IMR-90 (cell line): ENCODE measurements at regions not wholly inside any gene's neighbourhood (a gene's known extent, or its start where the extent isn't known, plus 50 kb on each side); places are given as distances from the start of the nearest gene placed in this dataset.
A peak's percentile ranks its signal among the peaks of the same experiment; 100 is the strongest.

Experiments used
- ATAC-seq: fragments of 200-7000 bp; cut with Tn5 transposase; 2 replicates; pipeline ENCODE4 v1.9.1; 2020; ENCODE audit warnings: low read depth, mild to moderate bottlenecking, moderate library complexity
- BruUV-seq: library from RNA; stranded (reverse); fragments of 400-500 nt; replicated peaks from 2 replicates; lab custom pipeline; 2021; lab: Mats Ljungman, UMichigan
- CTCF ChIA-PET: fragments of 300-600 bp; formaldehyde crosslinking; extraction: SDS; loops from one replicate; lab custom pipeline; 2021; ENCODE audit warnings: antibody characterized with exemption; lab: Yijun Ruan, JAX
- POLR2A ChIA-PET: fragments of 300-600 bp; sonication (Branson Sonifier 250); formaldehyde crosslinking; loops from one replicate; lab custom pipeline; 2022; ENCODE audit warnings: antibody characterized with exemption; ENCODE audit not compliant: unreplicated experiment; lab: Charles Lee
- DNase-seq: peaks from one replicate; pipeline ENCODE4 v3.0.0; 2013
- H2AFZ ChIP-seq: replicated peaks from 2 replicates; pipeline ENCODE3; 2013; ENCODE audit warnings: low read length, mild to moderate bottlenecking; ENCODE audit not compliant: poor library complexity
- H2AK5ac ChIP-seq: 2 replicates; pipeline ENCODE4 v1.6.1; 2013; ENCODE audit warnings: low read depth, low read length, inconsistent platforms
- H2AK9ac ChIP-seq: replicated peaks from 2 replicates; pipeline ENCODE3; 2013; ENCODE audit warnings: mild to moderate bottlenecking, low read depth, low read length, moderate library complexity; ENCODE audit not compliant: poor library complexity
- H2BK120ac ChIP-seq: 2 replicates; pipeline ENCODE4 v1.6.1; 2013; ENCODE audit warnings: low read depth, low read length, inconsistent platforms
- H2BK15ac ChIP-seq: 3 replicates; pipeline ENCODE4 v1.6.1; 2013; ENCODE audit warnings: low read depth, low read length, inconsistent platforms
- H2BK20ac ChIP-seq: 2 replicates; pipeline ENCODE4 v1.6.1; 2013; ENCODE audit warnings: low read depth, mild to moderate bottlenecking, inconsistent platforms, low read length, moderate library complexity
- H2BK5ac ChIP-seq: 2 replicates; pipeline ENCODE4 v1.6.1; 2013; ENCODE audit warnings: mild to moderate bottlenecking, low read depth, low read length, inconsistent platforms; ENCODE audit not compliant: poor library complexity, severe bottlenecking
- H3K14ac ChIP-seq: replicated peaks from 2 replicates; pipeline ENCODE4 v1.6.1; 2013; ENCODE audit warnings: low read depth, low read length, inconsistent platforms
- H3K18ac ChIP-seq: 2 replicates; pipeline ENCODE4 v1.6.1; 2013; ENCODE audit warnings: low read depth, low read length, control low read depth
- H3K23ac ChIP-seq: 2 replicates; pipeline ENCODE4 v1.6.1; 2013; ENCODE audit warnings: low read depth, low read length, inconsistent platforms
- H3K27ac ChIP-seq: 2 replicates; pipeline ENCODE4 v1.5.1; 2013; ENCODE audit warnings: mild to moderate bottlenecking, control low read depth, low read length; ENCODE audit not compliant: insufficient read depth
- H3K27me3 ChIP-seq: 2 replicates; pipeline ENCODE4 v1.6.1; 2013; ENCODE audit warnings: low read length; ENCODE audit not compliant: control insufficient read depth, insufficient read depth
- H3K36me3 ChIP-seq: 2 replicates; pipeline ENCODE4 v1.6.1; 2013; ENCODE audit warnings: low read length, mixed read lengths; ENCODE audit not compliant: control insufficient read depth, insufficient read depth
- H3K4ac ChIP-seq: 2 replicates; pipeline ENCODE4 v1.6.1; 2013; ENCODE audit warnings: low read depth, low read length, inconsistent platforms
- H3K4me1 ChIP-seq: 2 replicates; pipeline ENCODE4 v1.6.1; 2013; ENCODE audit warnings: low read length, mixed read lengths; ENCODE audit not compliant: control insufficient read depth, insufficient read depth
- H3K4me2 ChIP-seq: 2 replicates; pipeline ENCODE4 v1.6.1; 2013; ENCODE audit warnings: low read depth, mild to moderate bottlenecking, control low read depth, low read length, moderate library complexity
- H3K4me3 ChIP-seq: 2 replicates; pipeline ENCODE4 v1.5.1; 2013; ENCODE audit warnings: low read depth, mild to moderate bottlenecking, control low read depth, low read length, moderate library complexity; ENCODE audit not compliant: insufficient read depth
- H3K56ac ChIP-seq: 2 replicates; pipeline ENCODE4 v1.6.1; 2013; ENCODE audit warnings: low read length, inconsistent platforms; ENCODE audit not compliant: insufficient read depth; ENCODE audit errors: extremely low read depth
- H3K79me1 ChIP-seq, 2 experiments: 2 replicates each; pipeline ENCODE4 v1.6.1; 2013; ENCODE audit warnings: low read length in 2 of 2, inconsistent platforms in 1 of 2, low read depth in 1 of 2
- H3K9ac ChIP-seq: 2 replicates; pipeline ENCODE4 v1.6.1; 2013; ENCODE audit warnings: low read depth, low read length, control low read depth
- H3K9me1 ChIP-seq: 2 replicates; pipeline ENCODE4 v1.6.1; 2013; ENCODE audit warnings: low read length, inconsistent platforms; ENCODE audit not compliant: insufficient read depth
- H3K9me3 ChIP-seq: 2 replicates; pipeline ENCODE4 v1.6.1; 2013; ENCODE audit warnings: low read length; ENCODE audit not compliant: control insufficient read depth, insufficient read depth
- H4K20me1 ChIP-seq: 2 replicates; pipeline ENCODE4 v1.6.1; 2013; ENCODE audit warnings: low read length, inconsistent platforms; ENCODE audit not compliant: insufficient read depth
- H4K5ac ChIP-seq: 2 replicates; pipeline ENCODE4 v1.6.1; 2013; ENCODE audit warnings: mild to moderate bottlenecking, low read depth, low read length, control low read depth
- H4K8ac ChIP-seq, 2 experiments: 2 replicates each; pipeline ENCODE4 v1.6.1; 2013; ENCODE audit warnings: low read depth in 2 of 2, low read length in 2 of 2, control low read depth in 1 of 2, inconsistent platforms in 1 of 2
- H4K91ac ChIP-seq: 2 replicates; pipeline ENCODE4 v1.6.1; 2013; ENCODE audit warnings: low read depth, low read length, inconsistent platforms; ENCODE audit not compliant: insufficient read depth
- BHLHE40 ChIP-seq: fragments of 150-350 bp; IDR thresholded peaks from 2 replicates; pipeline ENCODE4 v1.6.1; 2016; ENCODE audit warnings: mild to moderate bottlenecking, low read depth, low read length
- CEBPB ChIP-seq: IDR thresholded peaks from 2 replicates; pipeline ENCODE4 v1.6.1; 2012; ENCODE audit warnings: low read depth, low read length, improper control_type of control experiment
- CHD1 ChIP-seq: IDR thresholded peaks from 2 replicates; pipeline ENCODE4 v1.6.1; 2012; ENCODE audit warnings: low read depth, low read length, improper control_type of control experiment
- MAFK ChIP-seq: IDR thresholded peaks from 2 replicates; pipeline ENCODE4 v1.6.1; 2012; ENCODE audit warnings: low read depth, low read length, improper control_type of control experiment
- MAZ ChIP-seq: IDR thresholded peaks from 2 replicates; pipeline ENCODE4 v1.6.1; 2012; ENCODE audit warnings: low read depth, mild to moderate bottlenecking, low read length, improper control_type of control experiment, moderate library complexity, borderline replicate concordance
- NFE2L2 ChIP-seq: fragments of 150-350 bp; IDR thresholded peaks from 2 replicates; pipeline ENCODE4 v1.6.1; 2016; ENCODE audit warnings: low read depth, mild to moderate bottlenecking, low read length
- POLR2A ChIP-seq: IDR thresholded peaks from 2 replicates; pipeline ENCODE4 v1.6.1; 2012; ENCODE audit warnings: mild to moderate bottlenecking, low read depth, low read length
- RAD21 ChIP-seq: IDR thresholded peaks from 2 replicates; pipeline ENCODE4 v1.6.1; 2012; ENCODE audit warnings: low read length, improper control_type of control experiment
- RFX5 ChIP-seq: IDR thresholded peaks from 2 replicates; pipeline ENCODE4 v1.8.0; 2012; ENCODE audit warnings: low read depth, mild to moderate bottlenecking, low read length, moderate library complexity
- SMC3 ChIP-seq: fragments of 150-350 bp; IDR thresholded peaks from 2 replicates; pipeline ENCODE4 v1.6.1; 2016; ENCODE audit warnings: low read depth, mild to moderate bottlenecking, antibody characterized with exemption, low read length, moderate library complexity
- USF2 ChIP-seq: fragments of 150-350 bp; IDR thresholded peaks from 2 replicates; pipeline ENCODE4 v1.6.1; 2017; ENCODE audit warnings: mild to moderate bottlenecking, antibody characterized with exemption, low read length, low read depth
- WGBS, 2 experiments: methylation state at CpG; one replicate each; pipeline versions ENCODE4 v1.1.5 to v1.1.7; 2013; ENCODE audit warnings: missing lambda C conversion rate in 2 of 2; ENCODE audit not compliant: insufficient read length in 1 of 2; ENCODE audit errors: extremely low coverage in 2 of 2; 5-methylcytosine and 5-hydroxymethylcytosine counted together
- dilution Hi-C: fragments of 300-500 bp; cut with HindIII; formaldehyde crosslinking; loops from one replicate; pipeline ENCODE4 v1.14.3; 2018; ENCODE audit warnings: low sequenced_read_pairs; ENCODE audit not compliant: unreplicated experiment
- in situ Hi-C: fragments of 300-500 bp; cut with MboI; formaldehyde crosslinking; loops from 3 replicates; pipeline ENCODE4 v1.14.3; 2019; ENCODE audit warnings: low sequenced_read_pairs, inconsistent platforms, mixed read lengths
- intact Hi-C: fragments of 100-400 bp; cut with micrococcal nuclease; formaldehyde crosslinking; loops from 2 replicates; pipeline ENCODE4 v1.10.0; 2022
- TF ChIP-seq, protein P1 (sequence below): fragments of 150-350 bp; IDR thresholded peaks from 2 replicates; pipeline ENCODE4 v1.6.1; 2016; ENCODE audit warnings: low read depth, mild to moderate bottlenecking, low read length, moderate library complexity, borderline replicate concordance
- TF ChIP-seq, protein P2 (sequence below): conservative IDR thresholded peaks from 2 replicates; pipeline ENCODE4 v1.5.1; 2012; ENCODE audit warnings: mild to moderate bottlenecking, low read depth, low read length, improper control_type of control experiment

DNA sequence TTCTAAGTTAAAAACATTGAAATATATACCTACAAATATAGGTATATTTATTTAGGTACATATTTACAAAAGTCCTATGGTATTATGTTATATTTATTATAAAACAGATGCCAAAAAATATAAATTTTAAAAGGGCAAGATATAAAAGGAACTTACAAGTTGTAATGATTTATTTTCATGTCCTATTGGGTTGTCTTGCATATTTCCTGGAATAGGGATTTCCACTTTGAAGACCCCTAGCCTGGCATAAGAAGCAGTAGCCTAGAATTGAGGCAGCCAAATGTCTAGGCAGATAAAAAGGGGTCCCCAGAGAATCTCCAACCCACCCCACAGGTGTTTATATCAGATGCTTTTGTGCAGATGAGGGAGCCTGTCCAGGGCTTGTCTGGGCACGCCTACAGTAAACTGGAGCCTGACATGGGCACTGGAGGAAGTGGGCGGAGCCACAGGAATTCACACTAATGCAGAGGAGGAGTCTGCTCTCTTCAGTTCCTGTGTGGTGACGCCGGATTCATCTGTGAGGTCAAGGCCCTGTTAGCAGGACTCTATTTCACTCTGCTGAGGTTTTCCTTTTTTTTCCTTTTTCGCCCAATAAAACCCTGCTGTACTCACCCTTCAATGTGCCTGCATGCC, 1088.9 kb upstream of the PIK3C3 start:
- Histone ChIP-seq H3K56ac (no peak overlapping the region), H2AK5ac (peak overlapping the region; percentile 56; the same call in 1 of the 2 replicates), H3K23ac (no peak overlapping the region), H3K18ac (peak overlapping the region; percentile 75; the same call in 1 of the 2 replicates), H4K5ac (peak overlapping the region; percentile 48; the same call in 1 of the 2 replicates), H3K4me1 (peaks cover 2% of the 10 kb centered on the region; the same call in 1 of the 2 replicates), H3K14ac (0 out of 2 replicates have a peak overlapping the region, but pooled peaks have one; percentile 22), H3K4me2 (no peak overlapping the region), H3K79me1 (no peaks in the 10 kb centered on the region), H3K9ac (no peak overlapping the region), H3K4ac (peak overlapping the region; percentile 64; the same call in 1 of the 2 replicates), H2BK5ac (peak overlapping the region; percentile 53), H2AK9ac (peak overlapping the region; percentile 60), H3K4me3 (no peak overlapping the region), H4K91ac (no peak overlapping the region; the same call in 1 of the 2 replicates), H3K27ac (0 out of 2 replicates have a peak overlapping the region, but pooled peaks have one; percentile 18), H2BK20ac (peak overlapping the region; percentile 41), H2AFZ (no peak overlapping the region), H3K9me3 (no peaks in the 10 kb centered on the region), H2BK15ac (peak overlapping the region; percentile 9; the same call in 1 of the 3 replicates), H3K9me1 (no peaks in the 10 kb centered on the region), H3K36me3 (no peaks in the 10 kb centered on the region), H2BK120ac (peak overlapping the region; percentile 44), H4K8ac (peak overlapping the region in 1 of 2 experiments; percentile 61; a peak in 2 of 4 replicates), H4K20me1 (no peaks in the 10 kb centered on the region), H3K27me3 (no peaks in the 10 kb centered on the region)
- DNase-seq: no peak
- dilution Hi-C loops (no loop called here), intact Hi-C loops (loop anchor here (5.0 kb wide), 1 partner anchor 206 kb away; no protein-coding TSS in a partner anchor), in situ Hi-C loops (no loop called here)
- ChIA-PET CTCF (no interaction called here), POLR2A (no interaction called here)
- TF ChIP-seq SMC3: no peak
- no peak for TF ChIP-seq CHD1
- TF ChIP-seq USF2: no peak
- no peak for TF ChIP-seq NFE2L2
- TF ChIP-seq RAD21: no peak
- no peak for TF ChIP-seq POLR2A
- TF ChIP-seq, protein P1, sequence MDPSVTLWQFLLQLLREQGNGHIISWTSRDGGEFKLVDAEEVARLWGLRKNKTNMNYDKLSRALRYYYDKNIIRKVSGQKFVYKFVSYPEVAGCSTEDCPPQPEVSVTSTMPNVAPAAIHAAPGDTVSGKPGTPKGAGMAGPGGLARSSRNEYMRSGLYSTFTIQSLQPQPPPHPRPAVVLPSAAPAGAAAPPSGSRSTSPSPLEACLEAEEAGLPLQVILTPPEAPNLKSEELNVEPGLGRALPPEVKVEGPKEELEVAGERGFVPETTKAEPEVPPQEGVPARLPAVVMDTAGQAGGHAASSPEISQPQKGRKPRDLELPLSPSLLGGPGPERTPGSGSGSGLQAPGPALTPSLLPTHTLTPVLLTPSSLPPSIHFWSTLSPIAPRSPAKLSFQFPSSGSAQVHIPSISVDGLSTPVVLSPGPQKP: no peak
- TF ChIP-seq, protein P2, sequence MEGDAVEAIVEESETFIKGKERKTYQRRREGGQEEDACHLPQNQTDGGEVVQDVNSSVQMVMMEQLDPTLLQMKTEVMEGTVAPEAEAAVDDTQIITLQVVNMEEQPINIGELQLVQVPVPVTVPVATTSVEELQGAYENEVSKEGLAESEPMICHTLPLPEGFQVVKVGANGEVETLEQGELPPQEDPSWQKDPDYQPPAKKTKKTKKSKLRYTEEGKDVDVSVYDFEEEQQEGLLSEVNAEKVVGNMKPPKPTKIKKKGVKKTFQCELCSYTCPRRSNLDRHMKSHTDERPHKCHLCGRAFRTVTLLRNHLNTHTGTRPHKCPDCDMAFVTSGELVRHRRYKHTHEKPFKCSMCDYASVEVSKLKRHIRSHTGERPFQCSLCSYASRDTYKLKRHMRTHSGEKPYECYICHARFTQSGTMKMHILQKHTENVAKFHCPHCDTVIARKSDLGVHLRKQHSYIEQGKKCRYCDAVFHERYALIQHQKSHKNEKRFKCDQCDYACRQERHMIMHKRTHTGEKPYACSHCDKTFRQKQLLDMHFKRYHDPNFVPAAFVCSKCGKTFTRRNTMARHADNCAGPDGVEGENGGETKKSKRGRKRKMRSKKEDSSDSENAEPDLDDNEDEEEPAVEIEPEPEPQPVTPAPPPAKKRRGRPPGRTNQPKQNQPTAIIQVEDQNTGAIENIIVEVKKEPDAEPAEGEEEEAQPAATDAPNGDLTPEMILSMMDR: no peak
- TF ChIP-seq MAFK: no peak
- no peak for TF ChIP-seq MAZ
- no peak for TF ChIP-seq CEBPB
- no peak for TF ChIP-seq RFX5
- no peak for TF ChIP-seq BHLHE40
- BruUV-seq: no TSS peak
- WGBS, 2 experiments: 100% methylated on average over 1 of the region's 5 CpGs; no CpG with 5 or more reads in 1 of the 2 experiments
- ATAC-seq: no peak
